PC-3 (cell line): ENCODE measurements at regions not wholly inside any gene's neighbourhood (a gene's known extent, or its start where the extent isn't known, plus 50 kb on each side); places are given as distances from the start of the nearest gene placed in this dataset.

ENCODE experiments used
- EZH2 ChIP-seq: fragments of 300-600 bp; sonication (generic); IDR thresholded peaks from one replicate; pipeline ENCODE4 v1.6.1; 2017; ENCODE audit warnings: antibody characterized with exemption, mild to moderate bottlenecking, low read length; ENCODE audit not compliant: unreplicated experiment
- TF ChIP-seq, protein P1 (sequence below): fragments of 300-600 bp; sonication (generic); conservative IDR thresholded peaks from 2 replicates; pipeline ENCODE4 v1.5.1; 2017; ENCODE audit warnings: antibody characterized with exemption, low read depth, mild to moderate bottlenecking, low read length

DNA sequence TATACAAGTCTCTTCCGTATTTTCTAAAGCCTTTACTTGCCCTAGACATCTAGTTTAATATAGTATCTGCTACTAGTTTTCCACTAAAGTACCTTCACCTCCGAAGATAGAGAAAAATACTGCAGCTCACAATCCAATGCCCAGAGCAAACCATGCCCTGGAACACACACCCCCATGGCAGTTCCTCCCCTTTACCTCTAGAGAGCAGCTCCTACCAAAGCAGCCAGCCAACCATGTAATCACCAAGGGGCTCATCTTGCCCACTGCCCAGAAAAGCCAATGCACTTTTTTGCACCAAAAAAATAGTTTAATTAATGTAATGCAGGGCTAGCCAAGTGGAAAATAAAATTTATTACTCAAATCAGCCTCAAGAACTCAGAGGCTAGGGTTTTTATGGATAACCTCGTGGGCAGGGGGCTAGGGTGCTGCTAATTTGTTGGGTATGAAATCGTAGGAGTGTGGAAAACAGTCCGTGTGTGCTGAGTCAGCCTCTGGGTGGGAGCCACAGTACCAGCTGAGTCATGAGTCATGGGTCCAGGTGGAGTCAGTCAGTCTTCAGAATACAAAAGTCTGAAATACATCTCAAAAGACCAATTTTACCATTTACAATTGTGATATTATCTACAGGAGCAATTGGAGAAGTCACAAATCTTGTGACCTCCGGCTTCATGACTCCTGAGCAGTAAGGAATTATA, 120.1 kb upstream of the ACO1 start:
- TF ChIP-seq, protein P1, sequence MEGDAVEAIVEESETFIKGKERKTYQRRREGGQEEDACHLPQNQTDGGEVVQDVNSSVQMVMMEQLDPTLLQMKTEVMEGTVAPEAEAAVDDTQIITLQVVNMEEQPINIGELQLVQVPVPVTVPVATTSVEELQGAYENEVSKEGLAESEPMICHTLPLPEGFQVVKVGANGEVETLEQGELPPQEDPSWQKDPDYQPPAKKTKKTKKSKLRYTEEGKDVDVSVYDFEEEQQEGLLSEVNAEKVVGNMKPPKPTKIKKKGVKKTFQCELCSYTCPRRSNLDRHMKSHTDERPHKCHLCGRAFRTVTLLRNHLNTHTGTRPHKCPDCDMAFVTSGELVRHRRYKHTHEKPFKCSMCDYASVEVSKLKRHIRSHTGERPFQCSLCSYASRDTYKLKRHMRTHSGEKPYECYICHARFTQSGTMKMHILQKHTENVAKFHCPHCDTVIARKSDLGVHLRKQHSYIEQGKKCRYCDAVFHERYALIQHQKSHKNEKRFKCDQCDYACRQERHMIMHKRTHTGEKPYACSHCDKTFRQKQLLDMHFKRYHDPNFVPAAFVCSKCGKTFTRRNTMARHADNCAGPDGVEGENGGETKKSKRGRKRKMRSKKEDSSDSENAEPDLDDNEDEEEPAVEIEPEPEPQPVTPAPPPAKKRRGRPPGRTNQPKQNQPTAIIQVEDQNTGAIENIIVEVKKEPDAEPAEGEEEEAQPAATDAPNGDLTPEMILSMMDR = no peak
- no peak for TF ChIP-seq EZH2
